ENCODE measurements at regions not wholly inside any gene's neighbourhood (a gene's known extent, or its start where the extent isn't known, plus 50 kb on each side); places are given as distances from the start of the nearest gene placed in this dataset.
"Not testable (repeated sequence)": the region's sequence is repeated elsewhere in the genome, so short reads cannot be mapped to it uniquely, and the experiment has no call there.

DNA sequence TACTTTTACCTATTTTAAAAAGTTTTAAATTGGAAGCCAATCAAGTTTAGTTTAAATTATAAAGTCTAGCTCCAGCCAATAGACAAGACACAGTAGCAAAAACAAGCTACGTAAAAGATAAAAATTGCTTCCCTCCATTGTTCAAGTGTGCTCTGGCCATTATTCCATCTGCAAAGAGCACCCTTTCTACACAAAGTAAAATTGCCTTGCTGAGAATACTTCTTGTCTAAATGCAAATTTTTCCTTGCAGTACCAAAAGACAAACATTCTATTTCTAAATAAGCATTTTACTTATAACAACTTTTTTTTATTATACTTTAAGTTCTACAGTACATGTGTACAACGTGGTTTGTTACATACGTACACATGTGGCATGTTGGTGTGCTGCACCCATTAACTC is 75.9 kb upstream of the ZNF746 start:
- no peak overlapping the region for H3K4me3 ChIP-seq (ENCODE audit: low read depth, low read length)
- TF ChIP-seq, protein P1, sequence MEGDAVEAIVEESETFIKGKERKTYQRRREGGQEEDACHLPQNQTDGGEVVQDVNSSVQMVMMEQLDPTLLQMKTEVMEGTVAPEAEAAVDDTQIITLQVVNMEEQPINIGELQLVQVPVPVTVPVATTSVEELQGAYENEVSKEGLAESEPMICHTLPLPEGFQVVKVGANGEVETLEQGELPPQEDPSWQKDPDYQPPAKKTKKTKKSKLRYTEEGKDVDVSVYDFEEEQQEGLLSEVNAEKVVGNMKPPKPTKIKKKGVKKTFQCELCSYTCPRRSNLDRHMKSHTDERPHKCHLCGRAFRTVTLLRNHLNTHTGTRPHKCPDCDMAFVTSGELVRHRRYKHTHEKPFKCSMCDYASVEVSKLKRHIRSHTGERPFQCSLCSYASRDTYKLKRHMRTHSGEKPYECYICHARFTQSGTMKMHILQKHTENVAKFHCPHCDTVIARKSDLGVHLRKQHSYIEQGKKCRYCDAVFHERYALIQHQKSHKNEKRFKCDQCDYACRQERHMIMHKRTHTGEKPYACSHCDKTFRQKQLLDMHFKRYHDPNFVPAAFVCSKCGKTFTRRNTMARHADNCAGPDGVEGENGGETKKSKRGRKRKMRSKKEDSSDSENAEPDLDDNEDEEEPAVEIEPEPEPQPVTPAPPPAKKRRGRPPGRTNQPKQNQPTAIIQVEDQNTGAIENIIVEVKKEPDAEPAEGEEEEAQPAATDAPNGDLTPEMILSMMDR (IDR thresholded peaks at IDR 0.05; ENCODE audit: low read depth, low read length): no peak

GRCh38 chr7:149572920-149573319 is 75.3 kb upstream of the ZNF746 start:
- not testable (repeated sequence) for H3K4me3 ChIP-seq (ENCODE audit: low read depth, low read length)

- TF ChIP-seq, protein P1 (IDR thresholded peaks at IDR 0.05; ENCODE audit: low read depth, low read length): no peak
- H3K4me3 ChIP-seq (ENCODE audit: low read depth, low read length): no peak overlapping the region
Observed at GRCh38 chr7:149570784-149571183, 73.2 kb upstream of the ZNF746 start.

- TF ChIP-seq, protein P1 (IDR thresholded peaks at IDR 0.05; ENCODE audit: low read depth, low read length): no peak
- H3K4me3 ChIP-seq (ENCODE audit: low read depth, low read length): no peak overlapping the region
Observed at GRCh38 chr7:149569726-149570422, 72.3 kb upstream of the ZNF746 start.

DNA sequence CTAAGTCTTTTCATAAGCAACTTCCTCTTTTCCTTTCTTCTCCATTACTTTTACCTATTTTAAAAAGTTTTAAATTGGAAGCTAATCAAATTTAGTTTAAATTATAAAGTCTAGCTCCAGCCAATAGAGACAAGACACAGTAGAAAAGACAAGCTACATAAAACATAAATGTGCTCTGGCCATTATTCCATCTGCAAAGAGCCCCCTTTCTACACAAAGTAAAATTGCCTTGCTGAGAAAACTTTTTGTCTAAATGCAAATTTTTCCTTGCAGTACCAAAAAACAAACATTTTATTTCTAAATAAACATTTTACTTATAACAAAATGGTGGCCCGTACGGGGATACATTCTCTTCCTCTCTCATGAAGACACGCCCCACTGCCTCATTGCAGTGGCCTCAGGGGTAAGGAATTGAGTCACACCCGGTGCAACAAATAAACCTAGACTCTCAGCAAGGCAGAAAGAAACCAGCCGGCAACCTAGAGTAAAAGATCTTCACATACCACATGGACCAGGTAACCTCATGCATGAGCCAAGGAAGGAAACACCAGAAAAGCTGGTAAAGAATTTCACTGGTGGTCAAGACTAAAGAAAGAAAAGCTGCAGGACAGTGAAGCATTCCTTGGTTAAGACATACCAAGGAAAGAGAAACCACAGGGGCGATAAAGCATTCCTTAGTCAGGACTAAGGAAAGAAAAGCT is 71.6 kb upstream of the ZNF746 start:
- H3K4me3 ChIP-seq (ENCODE audit: low read depth, low read length): no peak overlapping the region
- TF ChIP-seq, protein P1 (IDR thresholded peaks at IDR 0.05; ENCODE audit: low read depth, low read length): no peak

- no peak overlapping the region for H3K4me3 ChIP-seq (ENCODE audit: low read depth, low read length)
- TF ChIP-seq, protein P1 (IDR thresholded peaks at IDR 0.05; ENCODE audit: low read depth, low read length): no peak
Observed at GRCh38 chr7:149568218-149568617, 70.6 kb upstream of the ZNF746 start.

GRCh38 chr7:149566103-149566502 is 68.5 kb upstream of the ZNF746 start:
- H3K4me3 ChIP-seq (ENCODE audit: low read depth, low read length): no peak overlapping the region
- TF ChIP-seq, protein P1 (IDR thresholded peaks at IDR 0.05; ENCODE audit: low read depth, low read length): no peak

Measured in WI38 (cell line).